ENCODE measurements at regions not wholly inside any gene's neighbourhood (a gene's known extent, or its start where the extent isn't known, plus 50 kb on each side); places are given as distances from the start of the nearest gene placed in this dataset.

- TF ChIP-seq CTCF (conservative IDR thresholded peaks at IDR 0.05; ENCODE audit: low read depth, low read length) (no peak), EZH2 (IDR thresholded peaks at IDR 0.05; ENCODE audit: low read length, unreplicated experiment) (no peak), EZH2phosphoT487 (IDR thresholded peaks at IDR 0.05; ENCODE audit: borderline replicate concordance, low read length) (no peak)
Measured at GRCh38 chr2:130264046-130264445, 65.8 kb upstream of the TUBA3E start.

All from PC-3 (cell line).